ENCODE measurements at regions not wholly inside any gene's neighbourhood (a gene's known extent, or its start where the extent isn't known, plus 50 kb on each side); places are given as distances from the start of the nearest gene placed in this dataset.

DNA sequence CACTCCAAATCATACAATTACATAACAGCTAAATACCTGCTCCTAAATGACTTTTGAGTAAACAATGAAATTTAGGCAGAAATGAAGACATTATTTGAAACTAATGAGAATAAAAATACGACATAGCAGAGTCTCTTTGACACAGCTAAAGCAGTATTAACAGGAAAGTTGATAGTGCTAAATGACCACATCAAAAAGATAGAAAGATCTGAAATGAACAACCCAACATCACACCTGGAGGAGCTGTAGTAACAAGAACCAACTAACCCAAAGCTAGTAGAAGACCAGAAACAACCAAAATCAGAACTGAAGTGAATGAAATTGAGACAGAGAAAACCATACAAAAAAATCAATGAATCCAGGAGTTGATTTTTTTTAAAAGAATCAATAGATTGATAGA, 257.8 kb downstream of the ARAP2 start:
- TF ChIP-seq, protein P1, sequence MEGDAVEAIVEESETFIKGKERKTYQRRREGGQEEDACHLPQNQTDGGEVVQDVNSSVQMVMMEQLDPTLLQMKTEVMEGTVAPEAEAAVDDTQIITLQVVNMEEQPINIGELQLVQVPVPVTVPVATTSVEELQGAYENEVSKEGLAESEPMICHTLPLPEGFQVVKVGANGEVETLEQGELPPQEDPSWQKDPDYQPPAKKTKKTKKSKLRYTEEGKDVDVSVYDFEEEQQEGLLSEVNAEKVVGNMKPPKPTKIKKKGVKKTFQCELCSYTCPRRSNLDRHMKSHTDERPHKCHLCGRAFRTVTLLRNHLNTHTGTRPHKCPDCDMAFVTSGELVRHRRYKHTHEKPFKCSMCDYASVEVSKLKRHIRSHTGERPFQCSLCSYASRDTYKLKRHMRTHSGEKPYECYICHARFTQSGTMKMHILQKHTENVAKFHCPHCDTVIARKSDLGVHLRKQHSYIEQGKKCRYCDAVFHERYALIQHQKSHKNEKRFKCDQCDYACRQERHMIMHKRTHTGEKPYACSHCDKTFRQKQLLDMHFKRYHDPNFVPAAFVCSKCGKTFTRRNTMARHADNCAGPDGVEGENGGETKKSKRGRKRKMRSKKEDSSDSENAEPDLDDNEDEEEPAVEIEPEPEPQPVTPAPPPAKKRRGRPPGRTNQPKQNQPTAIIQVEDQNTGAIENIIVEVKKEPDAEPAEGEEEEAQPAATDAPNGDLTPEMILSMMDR (IDR thresholded peaks at IDR 0.05), result no peak
- no peak for TF ChIP-seq ZFX (IDR thresholded peaks at IDR 0.05; ENCODE audit: borderline replicate concordance)

Measured in 22Rv1 (cell line).